ENCODE measurements at regions not wholly inside any gene's neighbourhood (a gene's known extent, or its start where the extent isn't known, plus 50 kb on each side); places are given as distances from the start of the nearest gene placed in this dataset.

GRCh38 chr5:174420651-174421407 lies 303.6 kb upstream of the MSX2 start:
- no peak for TF ChIP-seq CTCF (IDR thresholded peaks at IDR 0.05; ENCODE audit: extremely low read depth in 1 of 2, insufficient read depth in 1 of 2, low read depth in 1 of 2, low read length in 2 of 2)
- no peak for TF ChIP-seq FOS (IDR thresholded peaks at IDR 0.05; ENCODE audit: borderline replicate concordance, insufficient read depth, low read length)
